Spinal cord (tissue), 9 donors: ENCODE measurements at regions not wholly inside any gene's neighbourhood (a gene's known extent, or its start where the extent isn't known, plus 50 kb on each side); places are given as distances from the start of the nearest gene placed in this dataset.

Experiments used
- DNase-seq, 6 donors: peaks; one replicate each; pipeline versions ENCODE4 v3.0.0 to v3.0.0-alpha.2; 2013 to 2015; ENCODE audit warnings: low spot score in 6 of 6, low read depth in 4 of 6
- H3K27ac ChIP-seq: one replicate; pipeline ENCODE4 v1.5.1; 2013; ENCODE audit warnings: low read depth, low read length, control low read depth
- H3K27me3 ChIP-seq: one replicate; pipeline ENCODE4 v1.6.1; 2013; ENCODE audit warnings: low read length; ENCODE audit not compliant: control insufficient read depth, insufficient read depth
- H3K36me3 ChIP-seq: one replicate; pipeline ENCODE4 v1.6.1; 2013; ENCODE audit warnings: low read length; ENCODE audit not compliant: control insufficient read depth, insufficient read depth
- H3K4me1 ChIP-seq: one replicate; pipeline ENCODE4 v1.6.1; 2013; ENCODE audit warnings: low read length; ENCODE audit not compliant: control insufficient read depth, insufficient read depth
- H3K4me3 ChIP-seq: one replicate; pipeline ENCODE4 v1.5.1; 2013; ENCODE audit warnings: low read depth, low read length, control low read depth
- H3K9me3 ChIP-seq: one replicate; pipeline ENCODE4 v1.6.1; 2013; ENCODE audit warnings: low read length; ENCODE audit not compliant: control insufficient read depth, insufficient read depth
- WGBS: methylation state at CpG from one replicate; pipeline ENCODE4 v1.1.5; 2013; ENCODE audit warnings: missing lambda C conversion rate; ENCODE audit not compliant: insufficient coverage; 5-methylcytosine and 5-hydroxymethylcytosine counted together
- donor health status: healthy.

DNA sequence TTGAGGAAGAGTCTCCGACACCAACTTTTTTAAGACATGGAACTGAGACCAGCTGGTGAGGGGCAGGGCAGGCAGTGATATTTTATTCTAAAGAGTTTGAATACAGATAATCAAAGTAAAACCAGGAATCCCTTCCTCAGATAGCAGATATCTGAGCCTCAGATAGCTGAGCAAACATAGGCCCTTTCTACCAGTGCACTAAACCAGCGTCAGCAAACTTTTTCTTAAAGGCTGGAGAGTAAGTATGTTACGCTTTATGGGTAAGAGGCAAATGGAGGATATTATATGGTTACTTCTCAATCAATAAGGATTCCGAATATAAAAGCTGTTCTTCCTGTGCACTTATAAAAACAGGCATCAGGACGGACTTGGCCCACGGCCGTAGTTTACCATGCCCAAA, 73.9 kb downstream of the WNT5A start:
- no peak for DNase-seq
- no CpG with 5 or more reads among the region's 7 CpGs for WGBS

DNA sequence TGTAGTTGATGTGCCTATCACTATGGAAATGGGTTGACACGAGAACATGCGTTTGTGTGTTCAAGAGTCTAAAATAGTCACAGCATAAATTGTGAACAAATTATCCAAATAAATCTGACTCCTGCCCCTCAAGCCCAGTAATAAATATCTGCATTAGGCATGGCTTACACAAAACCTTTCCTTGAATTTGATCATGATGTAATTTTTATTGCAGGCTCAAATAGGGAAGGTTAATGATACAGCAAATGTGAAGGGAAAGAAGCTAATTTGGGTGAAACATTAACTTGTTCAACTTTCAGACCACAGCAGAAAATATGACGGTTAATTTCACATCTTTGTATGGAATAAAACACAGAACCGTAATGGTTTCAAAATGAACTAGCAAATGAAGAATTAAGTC, 74.6 kb downstream of the WNT5A start:
- WGBS: no CpG with 5 or more reads among the region's 4 CpGs
- Histone ChIP-seq H3K4me3 (no peak overlapping the region), H3K9me3 (no peaks in the 10 kb centered on the region), H3K4me1 (peaks cover 2% of the 10 kb centered on the region), H3K27ac (no peak overlapping the region), H3K27me3 (no peaks in the 10 kb centered on the region), H3K36me3 (no peaks in the 10 kb centered on the region)
- no peak for DNase-seq

More for the DNA sequence above, 73.9 kb downstream of the WNT5A start:
- Histone ChIP-seq H3K27ac (no peak overlapping the region), H3K9me3 (no peaks in the 10 kb centered on the region), H3K36me3 (no peaks in the 10 kb centered on the region), H3K4me3 (no peak overlapping the region), H3K4me1 (peaks cover 2% of the 10 kb centered on the region), H3K27me3 (no peaks in the 10 kb centered on the region)

DNA sequence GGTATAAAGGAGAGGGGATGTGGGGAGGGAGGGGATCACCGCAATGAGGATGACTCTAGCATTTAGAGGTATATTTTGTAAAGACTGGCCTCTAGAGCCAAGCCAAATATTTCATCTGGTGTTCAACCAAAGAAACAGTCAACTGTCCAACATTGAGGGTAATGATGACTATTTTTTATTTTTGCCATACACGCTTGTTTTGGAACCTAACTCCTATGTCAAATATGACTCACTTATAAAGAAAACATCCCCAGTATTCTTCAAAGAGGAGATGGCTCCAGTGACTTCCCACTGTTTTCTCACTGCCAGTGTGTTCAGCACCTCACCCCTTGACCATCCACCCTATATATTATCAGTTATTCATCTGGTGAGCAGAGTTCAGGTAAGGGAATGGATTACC, 77.3 kb downstream of the WNT5A start:
- Histone ChIP-seq H3K9me3 (peaks cover 6% of the 10 kb centered on the region), H3K36me3 (no peaks in the 10 kb centered on the region), H3K27ac (no peak overlapping the region), H3K27me3 (no peaks in the 10 kb centered on the region), H3K4me3 (no peak overlapping the region), H3K4me1 (no peaks in the 10 kb centered on the region)
- no CpG with 5 or more reads among the region's 2 CpGs for WGBS
- DNase-seq: no peak

DNA sequence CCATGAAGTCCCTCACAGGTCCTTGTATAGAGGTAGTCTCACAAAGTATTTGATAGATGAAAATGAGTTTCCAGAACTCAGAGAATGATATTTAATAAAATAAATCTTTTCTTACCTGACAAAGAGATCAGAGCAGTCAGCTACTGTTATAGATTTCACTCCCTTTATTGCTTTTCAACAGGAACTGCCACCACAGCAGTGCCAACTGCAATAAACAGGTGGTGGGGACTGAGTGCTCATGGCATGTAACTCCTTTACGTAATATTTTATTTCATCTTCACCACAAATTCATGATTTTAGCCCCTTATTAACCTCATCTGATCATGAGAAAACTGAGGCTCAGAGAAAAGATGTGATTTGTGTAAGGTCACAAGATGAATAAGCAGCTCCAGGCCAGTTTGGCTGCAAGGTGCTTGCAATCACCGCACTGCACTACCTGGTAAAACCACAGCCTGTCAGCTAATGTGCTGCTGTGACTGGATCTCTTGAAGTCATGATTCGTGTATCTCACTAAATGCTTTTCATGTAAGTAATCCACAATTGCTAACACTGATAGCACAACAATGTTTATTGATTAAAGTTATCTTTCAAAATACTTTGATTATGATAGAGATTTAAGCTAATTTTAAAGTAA, 78.8 kb downstream of the WNT5A start:
- Histone ChIP-seq H3K36me3 (no peaks in the 10 kb centered on the region), H3K27me3 (no peaks in the 10 kb centered on the region), H3K9me3 (peaks cover 6% of the 10 kb centered on the region), H3K27ac (no peak overlapping the region), H3K4me3 (no peak overlapping the region), H3K4me1 (no peaks in the 10 kb centered on the region)
- WGBS: 100% methylated on average over 1 of the region's 3 CpGs
- no peak for DNase-seq

DNA sequence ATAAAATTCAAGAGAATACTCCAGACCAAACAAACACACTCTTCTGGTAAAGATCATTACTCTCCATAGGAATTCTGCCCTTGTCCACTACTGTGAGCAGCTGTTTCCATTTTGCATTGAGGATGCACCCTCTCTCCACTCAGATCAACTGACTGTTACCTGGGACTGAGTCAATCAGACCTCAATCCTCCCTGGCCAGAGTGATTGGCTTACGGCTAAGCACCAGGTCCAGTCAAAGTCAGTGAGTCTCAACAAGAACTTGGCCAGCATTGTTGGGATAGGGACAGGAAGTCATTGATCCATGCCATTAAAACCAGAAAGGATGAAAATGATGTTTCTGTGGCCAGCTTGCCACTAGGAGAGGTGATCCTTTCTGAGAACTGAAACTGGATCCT, 79.7 kb downstream of the WNT5A start:
- Histone ChIP-seq H3K4me1 (no peaks in the 10 kb centered on the region), H3K27ac (no peak overlapping the region), H3K9me3 (peaks cover 6% of the 10 kb centered on the region), H3K36me3 (no peaks in the 10 kb centered on the region), H3K27me3 (no peaks in the 10 kb centered on the region), H3K4me3 (no peak overlapping the region)
- 100% methylated on average over 1 of the region's 1 CpG for WGBS
- DNase-seq: no peak

DNA sequence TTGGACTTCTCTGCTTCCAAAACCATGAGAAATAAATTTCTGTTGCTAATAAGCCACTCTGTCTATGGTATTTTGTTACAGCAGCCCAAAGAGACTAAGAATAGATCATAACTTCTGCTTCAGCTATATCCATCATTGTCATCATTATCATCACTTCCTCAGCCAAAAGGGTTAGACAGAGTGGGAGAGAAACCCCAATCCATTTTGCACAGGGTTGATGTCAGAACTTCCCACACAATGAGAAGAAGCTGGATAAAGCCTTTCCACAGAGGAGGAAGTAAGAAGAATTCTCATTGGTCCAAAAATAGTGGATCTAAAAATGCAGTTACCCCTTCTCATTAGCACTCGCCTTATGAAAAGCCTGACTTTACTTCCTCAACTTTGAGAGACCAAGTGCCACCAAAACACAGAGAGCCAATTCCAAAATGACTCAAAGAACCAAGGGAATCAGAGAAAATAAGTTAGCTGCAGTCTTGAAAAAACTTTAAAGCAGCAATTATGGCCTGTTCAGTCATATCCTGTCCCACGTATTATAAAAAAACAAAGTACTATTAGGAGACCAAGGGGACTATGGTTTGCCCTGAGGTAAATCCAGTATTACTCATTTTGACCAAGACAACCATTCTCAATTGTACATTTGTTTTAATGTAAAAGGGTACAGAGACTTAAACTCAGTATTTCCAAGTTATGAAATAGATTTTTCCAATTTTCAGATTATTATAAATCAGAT, 80.2 kb downstream of the WNT5A start:
- Histone ChIP-seq H3K27me3 (no peaks in the 10 kb centered on the region), H3K4me1 (no peaks in the 10 kb centered on the region), H3K27ac (no peak overlapping the region), H3K36me3 (no peaks in the 10 kb centered on the region), H3K9me3 (peaks cover 6% of the 10 kb centered on the region), H3K4me3 (no peak overlapping the region)
- 83% methylated on average over 1 of the region's 2 CpGs for WGBS
- no peak for DNase-seq

DNA sequence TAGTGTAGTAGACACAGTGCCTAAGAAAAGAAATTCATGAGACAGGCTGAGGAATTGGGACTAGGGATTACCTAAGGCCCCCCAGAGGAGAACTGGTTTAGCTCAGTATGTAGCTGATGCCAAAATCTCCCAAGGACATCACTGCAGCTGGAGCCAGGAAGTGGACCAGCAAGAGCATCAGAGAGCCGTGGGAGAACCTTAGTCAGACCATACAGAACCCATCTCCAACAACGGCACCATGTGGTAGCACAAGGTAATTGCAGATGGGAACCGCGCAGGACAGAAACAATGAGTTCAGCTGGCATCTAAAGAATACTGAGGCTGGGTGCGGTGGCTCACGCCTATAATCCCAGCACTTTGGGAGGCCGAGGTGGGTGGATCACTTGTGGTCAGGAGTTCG, 81.7 kb downstream of the WNT5A start:
- no peaks in the 10 kb centered on the region for H3K4me1 ChIP-seq
- no peaks in the 10 kb centered on the region for H3K27me3 ChIP-seq
- H3K27ac ChIP-seq: no peak overlapping the region
- H3K36me3 ChIP-seq: no peaks in the 10 kb centered on the region
- WGBS: 71% methylated on average over 4 of the region's 8 CpGs
- DNase-seq: no peak
- no peak overlapping the region for H3K4me3 ChIP-seq
- peaks cover 6% of the 10 kb centered on the region for H3K9me3 ChIP-seq

DNA sequence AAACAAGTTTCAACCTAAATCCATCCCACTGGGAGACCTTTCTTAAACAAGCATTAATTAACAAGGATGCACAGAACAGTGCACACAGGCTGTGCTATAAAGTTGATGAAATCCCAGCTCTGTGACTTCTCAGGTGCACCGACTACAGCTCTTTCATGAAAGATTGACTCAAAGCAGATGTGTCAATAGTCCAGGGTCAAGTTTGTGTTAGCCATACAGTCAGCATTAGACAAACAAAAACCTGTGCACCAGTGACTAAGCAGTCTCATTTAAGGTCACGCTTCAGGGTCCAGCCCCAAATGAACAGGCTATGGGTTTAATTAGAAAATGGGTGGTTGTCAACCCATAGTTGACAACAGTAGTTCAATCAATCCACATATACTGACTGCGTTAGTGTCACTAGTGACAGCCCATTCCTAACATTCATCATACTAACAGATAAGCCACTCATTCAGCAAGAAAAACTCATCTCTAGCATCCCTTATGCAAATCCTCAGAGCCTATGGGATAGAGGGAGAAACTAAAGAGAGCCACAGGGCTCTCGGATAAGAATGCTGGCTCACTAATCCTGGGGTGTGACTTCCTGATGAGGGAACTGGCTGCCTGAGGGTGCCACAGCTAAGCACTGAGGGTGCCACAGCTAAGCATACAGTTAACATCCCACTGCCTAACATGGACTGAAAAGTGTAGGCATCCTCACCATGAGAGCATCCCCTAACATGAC, 84.1 kb downstream of the WNT5A start:
- Histone ChIP-seq H3K4me1 (no peaks in the 10 kb centered on the region), H3K27me3 (no peaks in the 10 kb centered on the region), H3K4me3 (no peak overlapping the region), H3K27ac (no peak overlapping the region), H3K9me3 (peaks cover 6% of the 10 kb centered on the region), H3K36me3 (no peaks in the 10 kb centered on the region)
- no peak for DNase-seq
- 61% methylated on average over 2 of the region's 4 CpGs for WGBS

DNA sequence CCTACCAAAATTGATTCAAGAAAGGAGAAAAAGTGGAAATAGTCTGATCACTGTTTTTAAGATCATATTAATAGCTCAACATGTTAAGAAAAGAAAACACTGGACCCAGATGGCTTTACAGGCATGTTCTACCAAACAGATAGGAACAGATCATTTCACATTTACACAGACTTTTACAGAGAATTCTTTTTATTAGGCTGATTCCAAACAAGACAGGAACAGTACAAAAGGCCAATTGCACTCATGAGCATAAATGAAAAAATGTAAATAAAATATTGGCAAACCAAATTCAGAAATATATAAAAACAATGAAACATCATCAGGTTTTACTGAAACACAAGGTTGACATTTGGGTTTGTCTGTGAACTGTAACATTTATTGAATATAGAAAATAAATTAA, 106.5 kb downstream of the WNT5A start:
- no peak for DNase-seq
- Histone ChIP-seq H3K27me3 (no peaks in the 10 kb centered on the region), H3K9me3 (no peaks in the 10 kb centered on the region), H3K27ac (no peak overlapping the region), H3K36me3 (no peaks in the 10 kb centered on the region), H3K4me1 (no peaks in the 10 kb centered on the region), H3K4me3 (no peak overlapping the region)
